Islet of Langerhans (tissue), 1 donor: ENCODE measurements at regions not wholly inside any gene's neighbourhood (a gene's known extent, or its start where the extent isn't known, plus 50 kb on each side); places are given as distances from the start of the nearest gene placed in this dataset.

ENCODE experiments used
- FAIRE-seq: peaks from one replicate; lab custom pipeline; 2011; peaks lifted over from hg19 to GRCh38; lab: Jason Lieb, UNC

DNA sequence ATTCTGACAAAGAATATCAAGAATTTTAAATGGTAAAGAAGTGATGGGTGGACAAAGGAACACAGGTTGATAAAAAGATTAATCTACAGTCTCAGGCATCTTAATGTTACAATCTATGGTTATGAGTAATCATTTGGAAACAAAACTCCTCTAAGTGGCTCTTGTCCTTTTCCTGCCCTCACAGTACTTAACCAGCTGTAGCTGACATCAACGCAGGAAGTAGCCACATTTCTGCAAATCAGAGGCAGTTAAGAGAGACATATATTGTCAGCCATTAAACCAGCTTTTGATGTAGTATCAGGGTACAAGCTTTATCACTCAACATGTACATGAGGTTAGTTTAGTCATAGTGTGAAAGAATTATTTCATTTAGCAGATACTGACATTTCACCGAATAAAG lies 244.6 kb downstream of the NR4A2 start:
- no peak for FAIRE-seq

DNA sequence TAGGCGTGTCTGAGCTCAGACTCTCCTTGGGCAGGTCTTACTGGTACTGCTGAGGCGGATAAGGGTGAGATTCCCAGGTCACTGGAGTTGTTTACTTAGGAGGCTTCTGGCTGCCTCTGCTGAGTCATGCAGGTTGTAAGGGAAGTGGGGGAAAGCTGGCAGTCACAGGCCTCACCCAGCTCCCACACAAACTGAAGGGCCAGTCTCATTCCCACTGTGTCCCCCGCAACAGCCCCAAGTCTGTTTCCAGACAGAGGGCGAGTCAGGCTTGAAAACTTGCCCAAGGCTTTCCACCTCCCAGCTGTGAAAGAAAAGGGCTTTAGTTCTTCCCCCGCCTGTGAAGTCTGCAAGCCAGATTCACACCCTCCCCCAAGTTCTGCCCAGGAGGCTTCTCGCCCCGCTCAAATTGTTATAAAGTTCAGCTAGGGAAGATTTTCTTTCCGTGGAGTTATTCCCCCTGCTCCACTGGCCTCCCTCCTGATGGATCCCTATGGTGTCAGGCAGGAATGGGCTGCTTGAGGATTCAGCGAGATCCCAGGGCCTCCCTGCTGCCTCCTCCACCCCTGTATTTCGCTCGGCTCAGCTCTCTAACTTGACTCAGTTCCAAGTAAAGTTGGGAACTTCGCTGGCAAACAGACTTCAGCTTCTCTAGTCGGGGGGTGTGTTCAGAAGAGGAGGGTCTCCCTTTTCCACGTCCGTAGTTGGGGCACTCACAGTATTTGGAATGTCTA lies 248.6 kb downstream of the NR4A2 start:
- no peak for FAIRE-seq

DNA sequence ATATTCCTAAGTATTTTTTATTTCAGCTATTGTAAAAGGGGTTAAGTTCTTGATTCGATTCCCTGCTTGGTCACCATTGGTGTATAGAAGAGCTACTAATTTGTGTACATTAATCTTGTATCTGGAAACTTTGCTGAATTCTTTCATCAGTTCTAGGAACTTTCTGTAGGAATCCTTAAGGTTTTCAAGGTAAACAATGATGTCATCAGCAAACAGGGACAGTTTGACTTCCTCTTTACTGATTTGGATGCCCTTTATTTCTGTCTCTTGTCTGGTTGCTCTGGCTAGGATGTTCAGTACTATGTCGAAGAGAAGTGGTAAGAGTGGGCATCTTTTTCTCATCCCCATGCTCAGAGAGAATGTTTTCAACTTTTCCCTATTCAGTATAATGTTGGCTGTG lies 252.7 kb downstream of the NR4A2 start:
- FAIRE-seq, result no peak

DNA sequence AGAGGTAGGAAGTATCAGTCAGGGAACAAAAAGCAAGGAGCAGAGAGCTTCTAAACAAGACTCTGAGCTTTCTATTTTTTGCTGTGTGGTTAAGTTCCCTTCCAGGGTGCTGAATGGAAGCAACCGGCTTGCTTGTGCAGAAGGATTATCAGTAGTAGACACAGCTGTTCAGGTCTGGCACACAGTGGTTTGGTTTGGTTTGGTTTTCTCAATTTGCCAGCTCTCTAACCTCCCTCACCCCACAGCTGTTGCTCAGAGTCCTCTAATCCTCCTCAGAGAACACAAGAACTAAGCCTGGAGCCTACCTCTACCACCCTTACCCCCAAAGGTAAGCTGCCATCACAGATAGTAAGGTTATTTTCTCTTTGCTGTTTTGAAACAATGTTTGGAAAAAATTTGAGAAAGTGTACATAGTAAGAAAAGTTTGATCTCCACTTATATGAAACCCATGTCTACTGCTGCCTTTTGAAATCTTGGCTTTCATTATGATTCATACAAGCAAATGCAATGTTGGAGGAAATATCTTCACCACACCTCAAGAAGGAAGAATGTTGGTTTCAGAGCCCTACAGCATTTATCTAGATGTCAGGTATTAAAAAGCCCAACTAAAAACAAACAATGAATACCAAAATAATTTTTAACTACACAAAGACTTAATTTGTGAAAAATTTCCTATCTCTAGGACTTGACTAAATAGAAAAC lies 255.3 kb downstream of the NR4A2 start:
- no peak for FAIRE-seq

DNA sequence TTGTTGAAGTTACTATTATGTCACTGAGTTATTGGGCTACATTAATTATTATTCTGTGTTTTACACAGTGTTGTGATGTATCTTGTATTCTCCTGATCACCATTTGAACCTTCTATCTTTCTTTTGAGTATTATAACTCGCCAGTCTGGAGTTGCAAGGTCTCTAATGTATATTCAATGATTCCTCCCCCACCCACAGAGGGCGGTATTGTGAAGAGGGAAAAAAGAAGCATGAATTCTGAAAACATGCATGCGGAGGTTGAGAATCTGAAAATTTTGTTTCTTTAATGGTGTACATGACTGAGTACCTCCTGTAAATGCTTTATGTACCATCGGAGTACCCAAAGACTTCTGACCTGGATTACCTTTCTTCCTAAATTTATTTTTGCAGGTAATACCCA lies 266.6 kb downstream of the NR4A2 start:
- no peak for FAIRE-seq

DNA sequence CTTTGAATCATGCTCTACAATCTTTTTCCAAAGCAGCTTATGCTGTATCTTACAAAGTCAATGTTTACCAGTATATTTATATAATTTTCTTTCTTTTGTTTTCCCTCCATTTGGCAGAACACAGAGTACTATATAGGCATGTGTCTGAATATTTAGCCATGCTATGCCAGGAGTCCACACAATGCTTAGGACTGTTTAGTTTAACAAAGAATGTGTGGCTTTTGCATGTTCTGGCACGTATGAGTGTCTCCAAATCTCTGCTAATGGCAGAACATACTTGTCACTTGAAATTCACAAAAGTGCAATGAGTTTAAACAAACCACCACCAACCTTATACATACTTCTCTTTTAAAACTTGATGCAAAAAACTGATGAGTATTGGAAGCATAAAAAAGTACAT lies 268.0 kb downstream of the NR4A2 start:
- no peak for FAIRE-seq

DNA sequence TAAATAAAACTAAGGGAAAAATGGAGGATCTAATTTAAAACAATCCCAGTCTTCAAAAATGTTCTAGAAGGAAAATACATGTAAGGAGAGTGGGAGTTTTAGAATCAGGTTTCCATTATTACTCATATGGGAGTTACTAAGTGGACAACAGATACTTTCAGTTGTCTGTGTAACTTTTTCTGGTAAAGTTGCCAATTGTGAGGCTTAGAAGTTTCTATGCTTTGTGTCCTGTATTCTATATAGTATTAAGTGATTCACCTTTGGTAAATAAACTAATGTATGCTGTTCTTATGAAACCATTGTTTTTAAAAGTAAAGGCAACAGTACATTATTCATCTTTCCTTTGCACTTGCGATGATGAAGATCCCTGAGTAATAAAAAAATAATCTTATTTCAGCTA lies 274.9 kb downstream of the NR4A2 start:
- FAIRE-seq, result no peak

DNA sequence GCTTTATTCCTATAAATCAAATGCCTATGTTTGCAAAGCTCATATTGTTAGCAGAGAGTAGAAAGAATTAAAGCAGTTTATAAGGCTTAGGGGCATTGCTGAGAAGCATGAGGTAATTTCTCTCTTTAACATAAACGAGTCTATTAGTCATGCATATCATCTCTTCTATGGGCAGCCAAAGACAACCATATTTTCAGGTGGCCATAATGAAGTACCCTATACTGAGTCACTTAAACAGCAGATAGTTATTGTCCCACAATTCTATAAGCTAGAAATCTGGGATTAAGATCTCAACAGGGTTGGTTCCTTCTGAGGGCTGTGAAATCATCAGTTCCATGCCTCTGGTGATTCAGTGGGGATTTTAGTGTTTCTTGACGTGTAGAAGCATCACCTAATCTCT lies 277.5 kb downstream of the NR4A2 start:
- FAIRE-seq, result no peak

DNA sequence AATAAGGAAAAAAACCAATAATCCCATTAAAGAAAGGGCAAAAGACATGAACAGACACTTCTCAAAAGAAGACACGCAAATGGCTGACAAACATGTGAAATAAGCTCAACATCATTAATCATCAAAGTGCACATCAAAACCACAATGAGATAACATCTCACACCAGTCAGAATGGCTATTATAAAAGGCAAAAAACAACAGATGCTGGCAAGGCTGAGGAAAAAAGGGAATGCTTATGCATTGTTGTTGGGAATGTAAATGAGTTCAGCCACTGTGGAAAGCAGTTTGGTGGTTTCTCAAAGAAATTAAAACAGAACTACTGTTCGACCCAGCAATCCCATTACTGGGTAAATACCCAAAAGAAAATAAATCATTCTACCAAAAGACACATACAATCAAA lies 285.6 kb downstream of the NR4A2 start:
- FAIRE-seq, result no peak

DNA sequence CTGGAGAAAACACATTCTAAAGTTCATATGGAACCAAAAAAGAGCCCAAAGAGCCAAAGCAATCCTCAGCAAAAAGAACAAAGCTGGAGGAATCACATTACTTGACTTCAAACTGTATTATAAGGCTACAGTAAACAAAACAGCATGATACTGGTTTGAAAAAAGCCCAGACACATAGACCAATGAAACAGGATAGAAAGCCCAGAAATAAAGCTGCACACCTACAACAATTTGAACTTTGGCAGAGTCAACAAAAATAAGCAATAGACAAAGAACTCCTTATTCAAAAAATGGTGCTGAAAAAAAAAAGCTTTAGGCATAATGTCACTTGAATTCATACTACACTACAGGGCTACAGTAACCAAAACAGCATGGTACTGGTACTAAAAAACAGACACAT lies 289.6 kb downstream of the NR4A2 start:
- no peak for FAIRE-seq

DNA sequence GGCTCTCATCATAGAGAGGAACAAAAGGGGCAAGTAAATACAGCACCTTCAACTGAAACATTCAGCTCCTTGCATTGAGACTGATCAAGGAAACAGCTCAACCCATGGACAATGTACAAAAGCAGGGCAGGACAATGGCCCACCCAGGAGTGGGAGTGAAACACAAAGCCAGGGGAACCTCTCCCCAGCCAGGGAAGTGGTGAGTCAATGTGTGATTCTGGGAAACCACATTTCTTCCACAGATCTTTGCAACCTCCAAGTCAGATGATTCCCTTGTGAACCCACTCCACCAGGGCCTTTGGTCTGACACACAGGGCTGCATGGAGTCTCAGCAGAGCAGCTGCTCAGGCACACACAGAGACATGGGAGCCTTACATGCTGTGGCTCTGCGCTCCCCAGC lies 294.5 kb downstream of the NR4A2 start:
- no peak for FAIRE-seq

DNA sequence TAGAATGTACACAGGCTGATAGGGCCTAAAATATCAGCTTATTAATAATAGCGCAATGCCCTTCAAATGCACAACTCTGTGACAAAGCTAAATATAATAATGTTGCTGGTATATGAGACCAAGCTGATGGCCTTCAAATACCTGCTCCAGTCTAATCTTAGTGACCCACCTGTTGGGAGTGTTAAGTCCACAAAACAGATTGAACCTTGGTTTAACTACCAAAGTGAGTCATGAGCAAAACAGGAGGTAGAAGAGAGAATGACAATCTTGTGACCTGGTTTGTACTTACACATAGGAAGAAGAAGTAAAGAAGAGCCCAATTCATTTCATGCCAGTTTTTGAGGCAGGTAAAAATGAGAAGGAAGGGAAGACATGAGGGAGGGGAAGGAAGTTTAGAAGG lies 295.0 kb downstream of the NR4A2 start:
- no peak for FAIRE-seq

DNA sequence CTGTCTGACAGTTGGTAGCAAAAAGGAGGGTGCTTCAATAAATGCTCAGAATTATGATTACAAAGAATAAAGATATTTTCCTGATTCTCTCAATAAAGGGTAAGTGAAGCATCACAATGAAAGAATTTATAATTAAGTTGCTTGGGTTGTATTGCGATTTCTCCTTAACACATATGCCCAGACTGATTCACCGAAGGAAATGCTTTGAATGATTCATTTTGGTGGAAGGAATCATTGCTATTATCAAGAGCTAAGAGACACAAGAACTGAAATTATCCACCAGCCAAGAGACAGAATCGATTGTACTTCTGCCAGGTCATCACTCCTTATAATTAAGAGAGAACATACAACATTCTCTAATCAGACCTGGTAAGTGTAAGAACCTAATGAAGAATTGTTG lies 301.4 kb downstream of the NR4A2 start:
- no peak for FAIRE-seq

DNA sequence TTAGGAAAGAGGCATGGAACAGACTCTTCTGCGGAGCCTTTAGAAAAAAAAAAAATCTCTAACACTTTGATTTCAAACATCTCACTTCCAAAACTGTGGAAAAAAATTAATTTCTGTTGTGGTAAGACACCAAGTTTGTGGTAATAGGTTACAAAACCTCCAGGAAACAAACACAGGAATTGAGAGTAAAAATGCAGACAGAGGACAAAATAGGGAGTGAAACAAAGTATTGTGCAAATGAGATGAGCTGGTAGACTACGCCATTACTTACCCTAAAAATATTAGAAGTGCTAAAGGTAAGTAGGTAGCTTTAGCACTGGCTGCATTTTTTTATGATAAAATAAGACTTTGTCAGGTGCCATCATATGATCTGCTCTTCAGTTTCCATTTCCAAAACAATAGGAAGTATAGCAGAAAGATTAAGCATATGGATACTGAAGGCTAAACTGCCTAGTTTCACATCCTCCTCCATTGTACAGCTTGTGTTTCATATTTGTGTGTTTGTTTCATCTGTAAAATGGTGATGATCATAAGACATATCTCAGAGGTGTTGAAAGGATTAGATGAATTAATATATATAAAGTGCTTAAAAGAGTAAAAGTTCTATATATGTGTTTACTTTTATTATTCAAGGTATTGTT lies 309.2 kb downstream of the NR4A2 start:
- FAIRE-seq, result no peak

DNA sequence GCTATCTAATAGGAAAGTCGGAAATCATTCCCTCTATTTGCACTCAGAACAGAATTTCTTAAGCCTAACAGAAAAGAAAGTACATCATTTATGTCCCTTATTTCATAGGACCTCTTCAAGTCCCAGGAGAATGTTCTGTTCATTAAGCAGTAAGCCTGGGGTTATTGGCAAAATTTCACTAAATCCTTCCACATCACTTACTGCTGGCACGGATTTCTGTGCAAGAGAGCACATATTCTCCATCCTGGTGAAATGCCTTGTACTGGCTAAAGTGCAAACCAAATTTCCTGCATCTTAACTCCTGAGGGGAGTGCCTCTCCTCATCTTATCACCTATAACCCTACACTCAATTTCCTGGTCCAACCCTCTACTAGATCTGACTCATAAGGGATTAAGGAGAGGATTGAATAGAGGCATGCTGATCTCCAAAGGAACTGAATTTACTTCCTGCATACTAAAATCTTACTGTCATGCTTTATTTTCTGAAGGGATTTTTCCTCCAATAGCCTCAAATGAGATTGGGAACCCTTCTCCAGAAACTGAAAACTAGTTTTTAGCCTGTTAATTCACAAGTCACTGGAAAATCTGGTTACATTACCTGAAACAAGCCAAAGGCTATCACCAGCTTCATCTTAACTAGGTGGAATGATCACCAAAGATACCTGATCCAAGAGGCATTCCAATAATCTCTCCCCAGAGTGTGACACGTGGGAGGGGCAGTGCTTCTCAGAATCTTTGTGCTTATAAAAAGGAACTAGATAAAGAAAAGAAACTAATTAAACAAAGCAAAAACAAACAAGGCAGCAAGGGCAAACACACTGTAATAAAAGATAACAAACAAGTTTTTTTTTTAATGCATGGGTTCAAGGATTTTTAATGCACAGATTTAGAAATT lies 311.1 kb downstream of the NR4A2 start:
- FAIRE-seq, result no peak

DNA sequence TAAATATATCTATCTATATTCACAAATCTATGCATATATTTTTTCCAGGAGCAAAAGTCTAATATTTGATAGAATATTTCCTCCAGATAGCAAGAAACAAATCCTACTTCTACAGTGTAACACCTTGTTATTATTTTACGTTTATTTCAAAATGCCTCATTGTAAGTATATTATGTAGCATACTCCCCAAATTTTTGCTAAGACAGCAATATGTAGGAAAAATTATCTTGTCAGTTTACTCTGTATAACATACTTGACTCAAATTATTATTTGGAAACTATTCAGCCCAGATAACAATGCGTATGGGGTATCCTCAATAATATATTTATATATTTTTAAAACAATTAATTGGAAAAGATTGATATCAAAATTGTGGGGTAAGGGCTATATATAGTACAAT lies 313.2 kb downstream of the NR4A2 start:
- FAIRE-seq, result no peak

DNA sequence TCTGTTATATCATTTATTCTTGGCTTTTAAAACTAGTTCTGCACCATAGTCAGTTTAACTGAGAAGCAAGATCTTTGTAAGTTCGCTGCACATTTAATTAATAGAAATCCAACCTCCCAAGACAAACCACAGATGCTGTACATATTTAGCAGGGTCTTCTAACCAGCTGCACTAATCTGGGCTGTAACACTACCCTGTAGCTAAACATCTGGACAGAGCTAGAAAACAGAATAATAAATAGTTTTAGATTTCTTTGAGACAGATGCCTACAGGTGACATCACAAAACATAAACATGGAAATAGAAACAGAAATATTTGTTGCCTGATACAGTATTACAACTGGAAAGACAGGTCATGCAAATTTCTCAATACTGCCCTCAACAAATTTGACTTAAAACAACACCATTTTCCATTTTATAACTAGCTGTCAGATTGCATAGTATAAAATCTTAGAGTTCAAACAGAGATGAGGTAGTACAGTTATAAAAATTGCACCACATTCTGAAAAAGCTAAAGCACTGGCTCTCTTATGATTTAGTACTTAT lies 315.1 kb downstream of the NR4A2 start:
- no peak for FAIRE-seq

DNA sequence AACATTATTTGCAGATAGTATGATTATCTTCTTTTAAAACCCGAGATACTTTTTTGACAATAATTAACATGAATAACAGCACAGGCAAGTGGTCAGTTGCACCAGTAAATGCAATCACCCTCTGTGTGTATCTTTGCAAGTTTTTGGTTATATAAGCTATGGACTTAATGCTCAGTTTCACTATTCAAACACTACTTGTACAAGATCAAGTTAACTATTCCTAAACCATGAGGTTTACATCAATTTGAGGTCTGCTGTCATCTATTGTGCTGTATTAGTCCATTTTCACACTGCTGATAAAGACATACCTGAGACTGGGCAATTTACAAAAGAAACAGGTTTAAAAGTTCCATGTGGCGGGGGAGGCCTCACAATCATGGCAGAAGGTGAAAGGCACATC lies 323.2 kb downstream of the NR4A2 start:
- FAIRE-seq, result no peak

DNA sequence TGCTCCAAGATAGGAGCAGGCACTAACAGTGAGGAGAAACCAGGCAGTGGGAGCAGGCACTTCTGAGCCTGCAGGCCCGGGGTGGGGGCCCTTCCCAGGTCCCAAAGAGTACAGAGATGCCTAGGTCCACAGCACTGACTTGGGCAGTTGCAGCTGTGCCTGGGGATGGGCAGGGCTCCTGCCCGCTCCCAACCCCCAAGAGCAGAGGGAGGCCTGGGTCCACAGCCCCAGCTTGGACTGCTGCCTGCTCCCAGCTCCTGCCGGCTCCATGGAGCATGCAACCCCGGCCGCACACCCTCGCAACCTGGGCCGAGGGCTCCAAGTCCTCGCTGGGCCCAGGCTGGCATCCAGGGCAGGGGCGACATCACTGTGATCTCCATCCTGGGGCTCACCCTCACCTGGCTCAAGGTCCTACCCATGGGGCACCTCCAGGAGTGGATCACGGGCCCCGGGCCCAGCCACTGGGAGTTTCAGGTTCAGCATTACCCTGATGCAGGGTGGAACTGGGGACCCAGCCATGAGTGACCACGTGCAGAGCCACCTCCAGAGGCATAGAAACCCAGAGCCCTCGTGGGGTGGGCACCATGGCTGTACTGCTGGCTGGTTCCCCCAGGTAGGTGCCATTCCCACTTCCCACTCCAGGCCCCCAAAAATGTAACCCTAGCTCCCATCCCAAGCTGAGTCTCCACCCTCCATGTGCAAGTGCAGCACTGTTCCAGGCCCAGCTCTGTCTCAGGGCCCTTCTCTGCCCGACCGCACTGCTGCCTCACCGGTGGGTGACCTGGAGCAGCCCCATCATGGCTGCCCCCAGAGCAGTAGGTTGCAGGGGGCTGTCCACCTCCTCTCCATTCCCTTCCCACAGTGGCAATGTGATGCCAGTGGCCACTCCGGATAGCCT lies 325.6 kb downstream of the NR4A2 start:
- no peak for FAIRE-seq

DNA sequence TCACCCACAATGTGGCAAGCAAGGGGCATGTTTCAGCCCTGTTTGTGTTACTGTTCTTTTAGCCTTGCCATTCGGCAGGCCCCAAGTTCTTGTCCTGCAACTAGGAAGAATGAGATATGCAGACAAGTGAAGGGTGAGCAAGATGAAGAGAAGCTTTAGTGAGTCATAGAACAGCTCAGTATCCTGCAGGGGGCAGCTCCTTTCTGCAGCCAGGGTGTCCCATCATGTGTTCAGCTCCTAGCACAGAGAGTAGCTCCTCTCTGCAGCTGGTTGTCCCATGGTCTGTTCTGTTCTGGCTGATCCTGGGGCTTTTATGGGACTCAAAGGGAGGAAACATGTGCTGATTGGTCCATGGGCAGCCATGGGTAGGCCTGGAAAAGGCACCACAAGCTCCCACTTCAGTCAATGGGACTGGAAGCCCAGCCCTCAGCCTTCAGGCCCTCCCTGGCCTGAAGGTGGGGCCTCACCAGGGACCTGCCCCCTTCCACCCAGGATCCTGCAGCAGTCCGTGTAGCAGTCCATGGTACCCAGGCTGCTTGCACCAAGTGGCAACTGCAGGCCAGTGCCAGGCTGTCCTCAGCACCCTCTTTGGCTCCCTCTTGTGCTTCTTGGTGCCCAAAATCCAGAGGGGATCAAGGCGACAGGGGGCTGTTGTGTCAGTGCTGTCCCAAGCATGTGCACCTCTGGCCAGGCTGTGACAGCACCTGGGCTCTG lies 326.4 kb downstream of the NR4A2 start:
- FAIRE-seq, result no peak

DNA sequence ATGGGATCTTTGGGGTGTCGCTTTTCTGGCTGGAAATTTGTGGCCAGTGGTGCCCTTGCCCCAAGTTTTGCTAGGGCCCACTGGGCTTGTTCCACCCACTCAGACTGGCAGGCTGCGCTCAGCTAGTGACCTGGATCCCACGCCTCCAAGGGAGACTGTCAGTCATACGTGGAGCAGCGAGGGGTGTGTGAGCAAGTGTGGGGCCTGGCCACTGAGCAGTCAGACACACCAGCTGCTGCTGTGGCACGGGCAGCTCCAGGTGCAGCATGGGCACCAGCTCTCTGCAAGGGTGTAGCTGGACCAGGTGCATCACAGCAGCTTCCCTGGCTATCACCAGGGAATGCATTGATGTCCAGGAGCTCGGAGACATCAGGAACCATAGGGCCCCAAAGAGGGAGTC lies 327.0 kb downstream of the NR4A2 start:
- no peak for FAIRE-seq
